A673 (cell line): ENCODE measurements at regions not wholly inside any gene's neighbourhood (a gene's known extent, or its start where the extent isn't known, plus 50 kb on each side); places are given as distances from the start of the nearest gene placed in this dataset.

Source experiments
- BruUV-seq: library from RNA; stranded (reverse); fragments of 400-500 nt; replicated peaks from 2 replicates; lab custom pipeline; 2021; lab: Mats Ljungman, UMichigan
- CTCF ChIA-PET: fragments of 300-600 bp; sonication (Branson Sonifier 250); formaldehyde crosslinking; loops from one replicate; lab custom pipeline; 2022; ENCODE audit warnings: antibody characterized with exemption; lab: Charles Lee
- POLR2A ChIA-PET: fragments of 300-600 bp; sonication (Branson Sonifier 250); formaldehyde crosslinking; loops from one replicate; lab custom pipeline; 2022; ENCODE audit warnings: antibody characterized with exemption; ENCODE audit not compliant: low non-redundant PET; lab: Charles Lee
- DNase-seq: peaks from one replicate; pipeline ENCODE4 v3.0.0-alpha.2; 2015; ENCODE audit warnings: low spot score
- H3K27ac ChIP-seq: fragments of 200-600 bp; sonication (generic); 2 replicates; pipeline ENCODE4 v1.5.1; 2016; ENCODE audit warnings: mixed run types, low read depth, mild to moderate bottlenecking, mixed read lengths, antibody characterized with exemption, low read length; ENCODE audit not compliant: poor library complexity, severe bottlenecking
- H3K27me3 ChIP-seq: fragments of 200-600 bp; sonication (generic); replicated peaks from 2 replicates; pipeline ENCODE4 v1.6.1; 2017; ENCODE audit warnings: mixed run types, low read depth, mild to moderate bottlenecking, mixed read lengths, antibody characterized with exemption, low read length; ENCODE audit not compliant: insufficient read depth, poor library complexity
- H3K36me3 ChIP-seq: fragments of 200-600 bp; sonication (generic); 2 replicates; pipeline ENCODE4 v1.6.1; 2016; ENCODE audit warnings: mixed run types, mild to moderate bottlenecking, mixed read lengths, antibody characterized with exemption, low read length; ENCODE audit not compliant: insufficient read depth, poor library complexity, severe bottlenecking
- H3K4me1 ChIP-seq: fragments of 200-600 bp; sonication (generic); 2 replicates; pipeline ENCODE4 v1.6.1; 2017; ENCODE audit warnings: mixed run types, mild to moderate bottlenecking, mixed read lengths, antibody characterized with exemption, low read length; ENCODE audit not compliant: insufficient read depth, poor library complexity, severe bottlenecking
- H3K4me3 ChIP-seq: fragments of 200-600 bp; sonication (generic); 2 replicates; pipeline ENCODE4 v1.5.1; 2016; ENCODE audit warnings: low read depth, mixed run types, mild to moderate bottlenecking, mixed read lengths, low read length; ENCODE audit not compliant: poor library complexity, severe bottlenecking
- H3K9me3 ChIP-seq: fragments of 200-600 bp; sonication (generic); 2 replicates; pipeline ENCODE4 v1.6.1; 2016; ENCODE audit warnings: mixed run types, low read depth, mild to moderate bottlenecking, mixed read lengths, antibody characterized with exemption, low read length; ENCODE audit not compliant: poor library complexity, severe bottlenecking
- EZH2 ChIP-seq: fragments of 200-600 bp; sonication (generic); IDR thresholded peaks from 2 replicates; pipeline ENCODE4 v1.6.1; 2017; ENCODE audit warnings: borderline replicate concordance, low read depth, mild to moderate bottlenecking, mixed read lengths, antibody characterized with exemption, low read length; ENCODE audit not compliant: poor library complexity, severe bottlenecking
- intact Hi-C: fragments of 100-400 bp; cut with micrococcal nuclease; formaldehyde crosslinking; loops from one replicate; pipeline ENCODE4 v1.10.0; 2022; ENCODE audit not compliant: unreplicated experiment
- TF ChIP-seq, protein P1 (sequence below): fragments of 300-800, 200-600 bp; sonication (generic); conservative IDR thresholded peaks from 2 replicates; pipeline ENCODE4 v1.5.1; 2017; ENCODE audit warnings: low read depth, mild to moderate bottlenecking, antibody characterized with exemption, low read length, moderate library complexity, mixed read lengths

DNA sequence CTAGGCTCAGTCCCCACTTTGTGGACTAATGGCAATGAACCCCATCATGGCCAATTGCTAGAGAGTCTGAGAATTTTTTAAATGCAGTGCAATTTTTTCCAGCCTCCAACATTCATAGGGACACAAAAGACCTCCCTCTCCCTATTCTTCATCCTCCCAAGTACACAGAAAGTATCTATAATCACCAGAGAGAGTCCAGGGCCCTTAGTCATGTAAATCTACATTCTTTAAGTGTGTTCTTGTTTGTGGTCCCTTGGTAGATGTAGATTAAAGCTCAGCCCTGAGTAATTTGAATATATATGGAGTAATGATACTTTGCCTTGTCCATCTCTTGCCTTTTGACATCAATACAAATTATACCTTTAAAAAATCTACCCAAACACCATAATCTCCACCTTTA lies 51.3 kb upstream of the ATXN3L start:
- Histone ChIP-seq H3K27ac (no peak overlapping the region), H3K36me3 (no peaks in the 10 kb centered on the region), H3K9me3 (no peaks in the 10 kb centered on the region), H3K27me3 (peaks cover 30% of the 10 kb centered on the region), H3K4me1 (peaks cover 3% of the 10 kb centered on the region), H3K4me3 (no peak overlapping the region)
- ChIA-PET CTCF (no interaction called here), POLR2A (interaction anchor here (0.6 kb wide), 1 partner anchor 13 kb away, joined by 3 read pairs; no protein-coding TSS in a partner anchor)
- no peak for DNase-seq
- BruUV-seq: no TSS peak
- TF ChIP-seq, protein P1, sequence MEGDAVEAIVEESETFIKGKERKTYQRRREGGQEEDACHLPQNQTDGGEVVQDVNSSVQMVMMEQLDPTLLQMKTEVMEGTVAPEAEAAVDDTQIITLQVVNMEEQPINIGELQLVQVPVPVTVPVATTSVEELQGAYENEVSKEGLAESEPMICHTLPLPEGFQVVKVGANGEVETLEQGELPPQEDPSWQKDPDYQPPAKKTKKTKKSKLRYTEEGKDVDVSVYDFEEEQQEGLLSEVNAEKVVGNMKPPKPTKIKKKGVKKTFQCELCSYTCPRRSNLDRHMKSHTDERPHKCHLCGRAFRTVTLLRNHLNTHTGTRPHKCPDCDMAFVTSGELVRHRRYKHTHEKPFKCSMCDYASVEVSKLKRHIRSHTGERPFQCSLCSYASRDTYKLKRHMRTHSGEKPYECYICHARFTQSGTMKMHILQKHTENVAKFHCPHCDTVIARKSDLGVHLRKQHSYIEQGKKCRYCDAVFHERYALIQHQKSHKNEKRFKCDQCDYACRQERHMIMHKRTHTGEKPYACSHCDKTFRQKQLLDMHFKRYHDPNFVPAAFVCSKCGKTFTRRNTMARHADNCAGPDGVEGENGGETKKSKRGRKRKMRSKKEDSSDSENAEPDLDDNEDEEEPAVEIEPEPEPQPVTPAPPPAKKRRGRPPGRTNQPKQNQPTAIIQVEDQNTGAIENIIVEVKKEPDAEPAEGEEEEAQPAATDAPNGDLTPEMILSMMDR: no peak
- no peak for TF ChIP-seq EZH2
- intact Hi-C loops: no loop called here

DNA sequence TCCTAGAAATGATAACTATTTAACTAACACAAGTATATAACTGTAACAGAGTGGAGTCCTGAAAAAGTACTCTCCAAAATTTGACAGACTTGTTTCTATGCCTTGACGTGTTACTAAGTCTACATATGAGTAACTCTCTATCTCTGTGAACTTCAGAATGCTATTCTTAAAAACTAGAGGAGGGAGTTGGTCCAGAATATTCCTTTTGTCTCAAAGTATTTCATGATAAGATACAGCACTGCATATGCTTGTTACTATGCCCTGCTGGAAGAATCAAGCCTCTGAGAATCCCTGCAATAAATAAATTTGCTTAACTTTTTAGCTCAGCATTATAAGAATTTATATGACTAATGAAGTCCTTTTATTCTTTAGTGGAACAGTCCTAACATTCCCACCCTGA lies 50.9 kb upstream of the ATXN3L start:
- Histone ChIP-seq H3K4me3 (no peak overlapping the region), H3K4me1 (no peaks in the 10 kb centered on the region), H3K27ac (no peak overlapping the region), H3K9me3 (no peaks in the 10 kb centered on the region), H3K27me3 (peaks cover 30% of the 10 kb centered on the region), H3K36me3 (no peaks in the 10 kb centered on the region)
- intact Hi-C loops: no loop called here
- no TSS peak for BruUV-seq
- CTCF ChIA-PET: no interaction called here
- DNase-seq: no peak
- POLR2A ChIA-PET: no interaction called here
- no peak for TF ChIP-seq EZH2
